ENCODE measurements at regions not wholly inside any gene's neighbourhood (a gene's known extent, or its start where the extent isn't known, plus 50 kb on each side); places are given as distances from the start of the nearest gene placed in this dataset.

DNA sequence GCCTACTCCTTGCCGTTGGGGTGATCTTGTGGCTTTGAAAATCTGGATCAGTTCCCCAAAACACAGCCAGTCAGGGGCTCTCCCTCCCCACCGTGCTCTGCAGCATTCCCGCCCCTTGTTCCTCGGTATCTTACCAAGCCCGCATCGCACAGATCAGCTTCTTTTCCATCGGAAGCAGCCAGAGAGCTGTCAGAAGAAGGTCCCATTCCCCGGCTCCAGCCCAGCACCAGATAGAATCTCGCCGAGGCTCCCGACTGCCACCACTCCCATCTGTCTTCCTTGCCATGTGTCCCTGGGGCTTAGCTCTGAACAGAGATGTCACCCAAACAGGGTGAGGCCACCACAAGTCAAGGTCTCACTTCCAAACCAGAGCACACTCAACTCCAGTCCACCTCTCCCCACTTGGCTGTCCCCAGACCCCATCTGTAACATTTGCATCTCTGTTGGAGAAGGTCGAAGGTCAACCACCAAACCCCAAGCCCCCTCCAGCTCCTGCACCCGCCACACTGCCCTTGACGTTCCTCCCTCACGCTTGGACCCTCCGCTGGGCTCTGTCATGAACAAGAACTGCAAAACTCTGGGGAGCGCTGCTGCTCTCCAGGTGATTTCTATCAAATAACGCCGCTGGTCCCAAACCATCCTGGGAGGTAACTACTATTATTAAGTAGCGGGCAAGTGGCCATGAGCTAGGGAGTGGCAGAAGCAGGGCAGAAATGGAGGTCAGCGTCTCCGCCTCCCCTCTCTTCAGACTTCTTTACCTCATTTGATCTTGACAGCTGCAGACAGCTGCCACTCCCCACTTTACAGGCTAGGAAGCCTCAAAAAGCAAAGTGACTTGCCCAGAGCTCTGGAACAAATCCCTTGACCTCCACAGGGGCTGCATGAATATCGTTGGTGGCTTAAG is 70.0 kb upstream of the TAF1B start:
- no peak for DNase-seq (ENCODE audit: low read depth, low spot score)
- H3K4me3 ChIP-seq (ENCODE audit: low read depth, low read length) = no peak overlapping the region
- no peak for TF ChIP-seq CTCF (IDR thresholded peaks at IDR 0.05; ENCODE audit: low read depth, low read length)
- in situ Hi-C loops (cut with HindIII; ENCODE audit: low sequenced_read_pairs) = no loop called here

GRCh38 chr2:9773903-9774239 is 69.4 kb upstream of the TAF1B start:
- TF ChIP-seq CTCF (IDR thresholded peaks at IDR 0.05; ENCODE audit: low read depth, low read length) = no peak
- in situ Hi-C loops (cut with HindIII; ENCODE audit: low sequenced_read_pairs) = no loop called here
- no peak for DNase-seq (ENCODE audit: low read depth, low spot score)

DNA sequence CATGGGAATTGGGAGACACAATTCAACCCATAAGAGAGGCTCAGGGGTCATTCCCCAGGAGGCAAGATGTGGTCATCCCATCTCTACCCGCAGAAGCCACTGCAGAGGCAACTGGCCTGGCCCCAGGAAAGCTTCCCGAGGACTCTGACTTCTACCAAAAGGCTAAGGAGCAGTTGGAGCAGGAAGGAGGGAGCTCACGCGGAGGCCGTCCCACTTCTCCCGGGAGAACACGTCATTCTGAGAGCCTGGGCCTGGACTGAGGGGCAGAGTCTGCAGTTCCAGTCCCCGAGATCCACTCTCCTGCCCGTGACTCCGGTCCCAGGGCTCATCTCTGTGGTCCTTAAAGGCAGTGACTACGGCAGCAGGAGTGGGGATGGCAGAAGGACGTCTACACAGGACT is 69.0 kb upstream of the TAF1B start:
- in situ Hi-C loops (cut with HindIII; ENCODE audit: low sequenced_read_pairs) = no loop called here
- TF ChIP-seq CTCF (IDR thresholded peaks at IDR 0.05; ENCODE audit: low read depth, low read length) = no peak
- DNase-seq (ENCODE audit: low read depth, low spot score) = no peak

More at GRCh38 chr2:9773903-9774239, 69.4 kb upstream of the TAF1B start:
- no peak overlapping the region for H3K4me3 ChIP-seq (ENCODE audit: low read depth, low read length)

GRCh38 chr2:9775351-9775750 is 67.9 kb upstream of the TAF1B start:
- no peak for TF ChIP-seq CTCF (IDR thresholded peaks at IDR 0.05; ENCODE audit: low read depth, low read length)
- DNase-seq (ENCODE audit: low read depth, low spot score) = no peak
- no peak overlapping the region for H3K4me3 ChIP-seq (ENCODE audit: low read depth, low read length)
- in situ Hi-C loops (cut with HindIII; ENCODE audit: low sequenced_read_pairs) = no loop called here

More for the DNA sequence above, 69.0 kb upstream of the TAF1B start:
- no peak overlapping the region for H3K4me3 ChIP-seq (ENCODE audit: low read depth, low read length)

- no peak for TF ChIP-seq CTCF (IDR thresholded peaks at IDR 0.05; ENCODE audit: low read depth, low read length)
- no peak overlapping the region for H3K4me3 ChIP-seq (ENCODE audit: low read depth, low read length)
- DNase-seq (ENCODE audit: low read depth, low spot score) = no peak
- in situ Hi-C loops (cut with HindIII; ENCODE audit: low sequenced_read_pairs) = no loop called here
These were observed 67.1 kb upstream of the TAF1B start for GRCh38 chr2:9775999-9776712.

- no peak for DNase-seq (ENCODE audit: low read depth, low spot score)
- in situ Hi-C loops (cut with HindIII; ENCODE audit: low sequenced_read_pairs) = no loop called here
- no peak for TF ChIP-seq CTCF (IDR thresholded peaks at IDR 0.05; ENCODE audit: low read depth, low read length)
- H3K4me3 ChIP-seq (ENCODE audit: low read depth, low read length) = no peak overlapping the region
These were observed 66.2 kb upstream of the TAF1B start for GRCh38 chr2:9777081-9777480.

Data from astrocyte of the spinal cord (primary cell).